SH-SY5Y (cell line): ENCODE measurements at regions not wholly inside any gene's neighbourhood (a gene's known extent, or its start where the extent isn't known, plus 50 kb on each side); places are given as distances from the start of the nearest gene placed in this dataset.

Experiments
- GATA2 ChIP-seq: IDR thresholded peaks from 2 replicates; pipeline ENCODE4 v1.6.1; 2011; ENCODE audit warnings: mild to moderate bottlenecking, low read depth, low read length
- GATA3 ChIP-seq: IDR thresholded peaks from 2 replicates; pipeline ENCODE4 v1.6.1; 2011; ENCODE audit warnings: low read depth, mild to moderate bottlenecking, low read length, moderate library complexity

- no peak for TF ChIP-seq GATA3
- no peak for TF ChIP-seq GATA2
Observed at GRCh38 chr2:217246108-217246507, 386.2 kb upstream of the TNP1 start.
